CD4-positive, alpha-beta T cell (primary cell): ENCODE measurements at regions not wholly inside any gene's neighbourhood (a gene's known extent, or its start where the extent isn't known, plus 50 kb on each side); places are given as distances from the start of the nearest gene placed in this dataset.

Experiments used
- ATAC-seq: fragments of 200-7000 bp; cut with Tn5 transposase; one replicate; pipeline ENCODE4 v1.10.0; 2022; ENCODE audit warnings: mild to moderate bottlenecking; ENCODE audit not compliant: poor library complexity
- CTCF ChIA-PET: fragments of 350-600 bp; sonication (Branson Sonifier 250); formaldehyde crosslinking; loops from one replicate; lab custom pipeline; 2021; ENCODE audit warnings: antibody characterized with exemption, inconsistent platforms; lab: Charles Lee
- POLR2A ChIA-PET: fragments of 350-600 bp; sonication (Branson Sonifier 250); formaldehyde crosslinking; loops from one replicate; lab custom pipeline; 2021; ENCODE audit warnings: antibody characterized with exemption, inconsistent platforms; lab: Charles Lee
- DNase-seq, 14 experiments: peaks; one replicate each; pipeline ENCODE4 v3.0.0-alpha.2; 2013 to 2020; ENCODE audit warnings: mixed read lengths in 2 of 14
- H3K27ac ChIP-seq, 2 donors: one replicate each; pipeline versions ENCODE4 v1.5.1 to v1.7.0; 2013; ENCODE audit warnings: low read length in 2 of 2, low read depth in 1 of 2, mild to moderate bottlenecking in 1 of 2
- H3K27me3 ChIP-seq, 2 experiments: 1 replicate in 1 of 2; 2 replicates in 1 of 2; pipeline versions ENCODE4 v1.6.1 to v1.7.0; 2013; ENCODE audit warnings: low read length in 2 of 2, control low read depth in 1 of 2, mild to moderate bottlenecking in 1 of 2, moderate library complexity in 1 of 2; ENCODE audit not compliant: insufficient read depth in 2 of 2, control insufficient read depth in 1 of 2
- H3K36me3 ChIP-seq: one replicate; pipeline ENCODE4 v1.6.1; 2013; ENCODE audit warnings: low read length, control low read depth; ENCODE audit not compliant: insufficient read depth
- H3K4me1 ChIP-seq: one replicate; pipeline ENCODE4 v1.6.1; 2013; ENCODE audit warnings: low read length, control low read depth; ENCODE audit not compliant: insufficient read depth
- H3K4me3 ChIP-seq: one replicate; pipeline ENCODE4 v1.5.1; 2013; ENCODE audit warnings: mild to moderate bottlenecking, low read length, moderate library complexity
- H3K9me3 ChIP-seq, 2 experiments: 1 replicate in 1 of 2; 2 replicates in 1 of 2; pipeline versions ENCODE4 v1.6.1 to v1.7.0; 2013; ENCODE audit warnings: low read length in 2 of 2, mild to moderate bottlenecking in 2 of 2, control low read depth in 1 of 2, moderate library complexity in 1 of 2; ENCODE audit not compliant: control insufficient read depth in 1 of 2, insufficient read depth in 1 of 2
- H3K27ac Mint-ChIP-seq: one replicate; pipeline ENCODE4 v1.8.0; 2020; ENCODE audit warnings: mixed read lengths
- H3K27me3 Mint-ChIP-seq: one replicate; pipeline ENCODE4 v1.8.0; 2021; ENCODE audit warnings: mixed read lengths
- H3K36me3 Mint-ChIP-seq: one replicate; pipeline ENCODE4 v1.8.0; 2021; ENCODE audit warnings: low read depth, mixed read lengths
- H3K4me1 Mint-ChIP-seq: one replicate; pipeline ENCODE4 v1.8.0; 2021; ENCODE audit warnings: low read depth, mixed read lengths
- H3K4me3 Mint-ChIP-seq: one replicate; pipeline ENCODE4 v1.8.0; 2020; ENCODE audit warnings: mild to moderate bottlenecking, mixed read lengths
- H3K9me3 Mint-ChIP-seq: one replicate; pipeline ENCODE4 v1.8.0; 2020; ENCODE audit warnings: mixed read lengths
- CTCF ChIP-seq: fragments of 200-600 bp; IDR thresholded peaks from one replicate; pipeline ENCODE4 v1.8.0; 2022; ENCODE audit warnings: antibody characterized with exemption, mild to moderate bottlenecking
- intact Hi-C, 2 experiments: fragments of 100-400 bp; cut with DNase I in 1 of 2; cut with micrococcal nuclease in 1 of 2; formaldehyde crosslinking; loops; one replicate each; pipeline versions ENCODE4 v1.15.1 to v1.9.0; 2023 to 2025; cut with DNase I, micrococcal nuclease

- DNase-seq (no peak), ATAC-seq (no peak)
- Histone ChIP-seq H3K9me3 (no peaks in the 10 kb centered on the region), H3K36me3 (no peaks in the 10 kb centered on the region), H3K4me1 (no peaks in the 10 kb centered on the region), H3K4me3 (no peak overlapping the region), H3K27me3 (no peaks in the 10 kb centered on the region), H3K27ac (no peak overlapping the region)
- H3K4me3 Mint-ChIP-seq, result no peak overlapping the region
- no peaks in the 10 kb centered on the region for H3K36me3 Mint-ChIP-seq
- no peaks in the 10 kb centered on the region for H3K4me1 Mint-ChIP-seq
- H3K9me3 Mint-ChIP-seq, result peaks cover 10% of the 10 kb centered on the region
- intact Hi-C loops, result no loop called here
- H3K27ac Mint-ChIP-seq, result no peak overlapping the region
- ChIA-PET POLR2A (no interaction called here), CTCF (interaction anchor here (0.6 kb wide), 1 partner anchor 1238 kb away, joined by 3 read pairs; no protein-coding TSS in a partner anchor)
- no peak for TF ChIP-seq CTCF
- peaks cover 26% of the 10 kb centered on the region for H3K27me3 Mint-ChIP-seq
Observed at GRCh38 chr6:99186417-99186816, 163.1 kb downstream of the FAXC start.

- H3K27ac ChIP-seq, result no peak overlapping the region
- H3K9me3 ChIP-seq, result peaks cover 0 to 6% of the 10 kb centered on the region in 2 experiments
- Mint-ChIP-seq H3K27ac (no peak overlapping the region), H3K4me3 (no peak overlapping the region), H3K4me1 (no peaks in the 10 kb centered on the region), H3K27me3 (peaks cover 26% of the 10 kb centered on the region), H3K9me3 (peaks cover 12% of the 10 kb centered on the region), H3K36me3 (no peaks in the 10 kb centered on the region)
- H3K27me3 ChIP-seq, result no peaks in the 10 kb centered on the region
- intact Hi-C loops, result no loop called here
- H3K4me1 ChIP-seq, result no peaks in the 10 kb centered on the region
- no peaks in the 10 kb centered on the region for H3K36me3 ChIP-seq
- ChIA-PET POLR2A (no interaction called here), CTCF (interaction anchor here (0.6 kb wide), 1 partner anchor 1238 kb away, joined by 3 read pairs; no protein-coding TSS in a partner anchor)
- DNase-seq, result no peak
- H3K4me3 ChIP-seq, result no peak overlapping the region
- no peak for ATAC-seq
- TF ChIP-seq CTCF, result no peak
Observed at GRCh38 chr6:99185525-99185924, 163.9 kb downstream of the FAXC start.

GRCh38 chr6:99184696-99185095 is 164.8 kb downstream of the FAXC start:
- Histone ChIP-seq H3K4me3 (no peak overlapping the region), H3K9me3 (peaks cover 0 to 13% of the 10 kb centered on the region in 2 experiments), H3K27ac (no peak overlapping the region), H3K36me3 (no peaks in the 10 kb centered on the region), H3K27me3 (no peaks in the 10 kb centered on the region), H3K4me1 (no peaks in the 10 kb centered on the region)
- Mint-ChIP-seq H3K27me3 (peaks cover 26% of the 10 kb centered on the region), H3K9me3 (peaks cover 12% of the 10 kb centered on the region), H3K36me3 (no peaks in the 10 kb centered on the region), H3K4me1 (no peaks in the 10 kb centered on the region), H3K4me3 (no peak overlapping the region), H3K27ac (no peak overlapping the region)
- ChIA-PET CTCF (no interaction called here), POLR2A (no interaction called here)
- intact Hi-C loops, result no loop called here
- TF ChIP-seq CTCF, result no peak
- no peak for DNase-seq
- no peak for ATAC-seq
